Ishikawa (cell line): ENCODE measurements at regions not wholly inside any gene's neighbourhood (a gene's known extent, or its start where the extent isn't known, plus 50 kb on each side); places are given as distances from the start of the nearest gene placed in this dataset.

Experiments
- CEBPB ChIP-seq: IDR thresholded peaks from 2 replicates; pipeline ENCODE4 v1.6.1; 2012
- CREB1 ChIP-seq: IDR thresholded peaks from 2 replicates; pipeline ENCODE4 v1.6.1; 2012; ENCODE audit warnings: low read depth
- EGR1 ChIP-seq: IDR thresholded peaks from 2 replicates; pipeline ENCODE4 v1.6.1; 2012
- EP300 ChIP-seq: IDR thresholded peaks from 2 replicates; pipeline ENCODE4 v1.6.1; 2012; ENCODE audit warnings: borderline replicate concordance
- FOXM1 ChIP-seq: IDR thresholded peaks from 2 replicates; pipeline ENCODE4 v1.6.1; 2012; ENCODE audit warnings: low read depth, borderline replicate concordance
- MAX ChIP-seq: IDR thresholded peaks from 2 replicates; pipeline ENCODE4 v1.6.1; 2012
- NFIC ChIP-seq: IDR thresholded peaks from 2 replicates; pipeline ENCODE4 v1.6.1; 2012
- RAD21 ChIP-seq: IDR thresholded peaks from 2 replicates; pipeline ENCODE4 v1.6.1; 2012; ENCODE audit warnings: low read depth
- REST ChIP-seq: IDR thresholded peaks from 2 replicates; pipeline ENCODE4 v1.6.1; 2012; ENCODE audit warnings: low read depth, mild to moderate bottlenecking
- TAF1 ChIP-seq: IDR thresholded peaks from 2 replicates; pipeline ENCODE4 v1.6.1; 2012; ENCODE audit warnings: low read depth, mild to moderate bottlenecking
- TCF12 ChIP-seq: IDR thresholded peaks from 2 replicates; pipeline ENCODE4 v1.6.1; 2012; ENCODE audit warnings: low read depth
- TEAD4 ChIP-seq: IDR thresholded peaks from 2 replicates; pipeline ENCODE4 v1.6.1; 2012
- USF1 ChIP-seq: IDR thresholded peaks from 2 replicates; pipeline ENCODE4 v1.6.1; 2012
- YY1 ChIP-seq: IDR thresholded peaks from 2 replicates; pipeline ENCODE4 v1.6.1; 2012; ENCODE audit warnings: low read depth
- ZBTB7A ChIP-seq: IDR thresholded peaks from 2 replicates; pipeline ENCODE4 v1.6.1; 2012; ENCODE audit warnings: low read depth

- TF ChIP-seq RAD21 = no peak
- no peak for TF ChIP-seq ZBTB7A
- TF ChIP-seq YY1 = no peak
- TF ChIP-seq FOXM1 = no peak
Observed at GRCh38 chr5:56289602-56289987, 56.5 kb upstream of the ANKRD55 start.

- no peak for TF ChIP-seq EP300
- TF ChIP-seq FOXM1 = no peak
- TF ChIP-seq CEBPB = no peak
- no peak for TF ChIP-seq REST
- no peak for TF ChIP-seq YY1
- no peak for TF ChIP-seq TCF12
- TF ChIP-seq RAD21 = no peak
- no peak for TF ChIP-seq ZBTB7A
- no peak for TF ChIP-seq CREB1
- no peak for TF ChIP-seq NFIC
- no peak for TF ChIP-seq TEAD4
- no peak for TF ChIP-seq USF1
- no peak for TF ChIP-seq TAF1
- no peak for TF ChIP-seq MAX
- no peak for TF ChIP-seq EGR1
Observed at GRCh38 chr5:56288873-56289601, 55.9 kb upstream of the ANKRD55 start.

GRCh38 chr5:56286015-56286884 is 53.1 kb upstream of the ANKRD55 start:
- TF ChIP-seq NFIC = no peak
- TF ChIP-seq FOXM1 = no peak
- TF ChIP-seq RAD21 = no peak
- TF ChIP-seq TCF12 = no peak
- no peak for TF ChIP-seq EP300
- TF ChIP-seq ZBTB7A = no peak
- no peak for TF ChIP-seq REST
- no peak for TF ChIP-seq TAF1
- TF ChIP-seq CREB1 = no peak
- TF ChIP-seq EGR1 = no peak
- no peak for TF ChIP-seq USF1
- no peak for TF ChIP-seq MAX
- TF ChIP-seq YY1 = no peak
- TF ChIP-seq TEAD4 = no peak

GRCh38 chr5:56282951-56283350 is 49.8 kb upstream of the ANKRD55 start:
- no peak for TF ChIP-seq YY1
- no peak for TF ChIP-seq USF1
- TF ChIP-seq NFIC = no peak
- no peak for TF ChIP-seq EGR1
- no peak for TF ChIP-seq CREB1
- TF ChIP-seq TCF12 = no peak
- TF ChIP-seq CEBPB = no peak
- TF ChIP-seq TAF1 = no peak
- no peak for TF ChIP-seq ZBTB7A
- TF ChIP-seq EP300 = no peak
- no peak for TF ChIP-seq TEAD4
- no peak for TF ChIP-seq MAX
- TF ChIP-seq FOXM1 = no peak
- no peak for TF ChIP-seq REST
- no peak for TF ChIP-seq RAD21
